Nephron progenitor cell (in vitro differentiated cells): ENCODE measurements at regions not wholly inside any gene's neighbourhood (a gene's known extent, or its start where the extent isn't known, plus 50 kb on each side); places are given as distances from the start of the nearest gene placed in this dataset.

ENCODE experiments used
- DNase-seq: peaks from one replicate; pipeline ENCODE4 v3.0.0; 2021
- H3K27ac Mint-ChIP-seq: 2 replicates; pipeline ENCODE4 v1.8.0; 2021; ENCODE audit warnings: mild to moderate bottlenecking, moderate library complexity, mixed read lengths
- H3K27me3 Mint-ChIP-seq: 2 replicates; pipeline ENCODE4 v1.8.0; 2021; ENCODE audit warnings: mild to moderate bottlenecking, low read depth, mixed read lengths; ENCODE audit not compliant: poor library complexity
- H3K36me3 Mint-ChIP-seq: 2 replicates; pipeline ENCODE4 v1.8.0; 2021; ENCODE audit warnings: low read depth, mixed read lengths
- H3K4me1 Mint-ChIP-seq: 2 replicates; pipeline ENCODE4 v1.8.0; 2021; ENCODE audit warnings: mixed read lengths
- H3K4me3 Mint-ChIP-seq: 2 replicates; pipeline ENCODE4 v1.8.0; 2021; ENCODE audit warnings: mild to moderate bottlenecking, moderate library complexity, mixed read lengths
- H3K9me3 Mint-ChIP-seq: 2 replicates; pipeline ENCODE4 v1.8.0; 2021; ENCODE audit warnings: mild to moderate bottlenecking, moderate library complexity, mixed read lengths
- CTCF ChIP-seq: fragments of 200-600 bp; sonication (generic); IDR thresholded peaks from 2 replicates; pipeline ENCODE4 v1.5.0; 2021; ENCODE audit warnings: antibody characterized with exemption

- H3K4me3 Mint-ChIP-seq = no peak overlapping the region
- no peaks in the 10 kb centered on the region for H3K27me3 Mint-ChIP-seq
- H3K4me1 Mint-ChIP-seq = no peaks in the 10 kb centered on the region
- no peaks in the 10 kb centered on the region for H3K9me3 Mint-ChIP-seq
- no peak for DNase-seq
- no peaks in the 10 kb centered on the region for H3K36me3 Mint-ChIP-seq
- no peak for TF ChIP-seq CTCF
- H3K27ac Mint-ChIP-seq = no peak overlapping the region
These were observed 125.1 kb upstream of the ADGRL4 start for GRCh38 chr1:79131626-79132025.

- Mint-ChIP-seq H3K4me1 (no peaks in the 10 kb centered on the region), H3K27me3 (no peaks in the 10 kb centered on the region), H3K4me3 (no peak overlapping the region), H3K36me3 (no peaks in the 10 kb centered on the region), H3K27ac (no peak overlapping the region), H3K9me3 (no peaks in the 10 kb centered on the region)
- no peak for TF ChIP-seq CTCF
- no peak for DNase-seq
These were observed 123.4 kb upstream of the ADGRL4 start for GRCh38 chr1:79129914-79130313.

- no peak for TF ChIP-seq CTCF
- no peak overlapping the region for H3K27ac Mint-ChIP-seq
- no peaks in the 10 kb centered on the region for H3K36me3 Mint-ChIP-seq
- no peaks in the 10 kb centered on the region for H3K27me3 Mint-ChIP-seq
- H3K4me3 Mint-ChIP-seq = no peak overlapping the region
- no peaks in the 10 kb centered on the region for H3K9me3 Mint-ChIP-seq
- no peaks in the 10 kb centered on the region for H3K4me1 Mint-ChIP-seq
- no peak for DNase-seq
These were observed 122.2 kb upstream of the ADGRL4 start for GRCh38 chr1:79128722-79129121.

- Mint-ChIP-seq H3K36me3 (no peaks in the 10 kb centered on the region), H3K9me3 (no peaks in the 10 kb centered on the region), H3K27me3 (no peaks in the 10 kb centered on the region), H3K4me1 (no peaks in the 10 kb centered on the region), H3K4me3 (no peak overlapping the region), H3K27ac (no peak overlapping the region)
- no peak for TF ChIP-seq CTCF
- DNase-seq = no peak
These were observed 118.2 kb upstream of the ADGRL4 start for GRCh38 chr1:79124756-79125155.

GRCh38 chr1:79122521-79122920 is 116.0 kb upstream of the ADGRL4 start:
- DNase-seq = no peak
- no peak for TF ChIP-seq CTCF
- H3K27me3 Mint-ChIP-seq = no peaks in the 10 kb centered on the region
- no peaks in the 10 kb centered on the region for H3K36me3 Mint-ChIP-seq
- H3K4me3 Mint-ChIP-seq = no peak overlapping the region
- no peaks in the 10 kb centered on the region for H3K9me3 Mint-ChIP-seq
- H3K27ac Mint-ChIP-seq = no peak overlapping the region
- H3K4me1 Mint-ChIP-seq = no peaks in the 10 kb centered on the region

GRCh38 chr1:79117376-79117775 is 110.8 kb upstream of the ADGRL4 start:
- H3K27me3 Mint-ChIP-seq = peaks cover 3% of the 10 kb centered on the region
- H3K9me3 Mint-ChIP-seq = no peaks in the 10 kb centered on the region

More at GRCh38 chr1:79117376-79117775, 110.8 kb upstream of the ADGRL4 start:
- no peak for TF ChIP-seq CTCF
- Mint-ChIP-seq H3K36me3 (no peaks in the 10 kb centered on the region), H3K4me1 (no peaks in the 10 kb centered on the region), H3K4me3 (no peak overlapping the region), H3K27ac (no peak overlapping the region)
- no peak for DNase-seq
